ENCODE measurements at regions not wholly inside any gene's neighbourhood (a gene's known extent, or its start where the extent isn't known, plus 50 kb on each side); places are given as distances from the start of the nearest gene placed in this dataset.

DNA sequence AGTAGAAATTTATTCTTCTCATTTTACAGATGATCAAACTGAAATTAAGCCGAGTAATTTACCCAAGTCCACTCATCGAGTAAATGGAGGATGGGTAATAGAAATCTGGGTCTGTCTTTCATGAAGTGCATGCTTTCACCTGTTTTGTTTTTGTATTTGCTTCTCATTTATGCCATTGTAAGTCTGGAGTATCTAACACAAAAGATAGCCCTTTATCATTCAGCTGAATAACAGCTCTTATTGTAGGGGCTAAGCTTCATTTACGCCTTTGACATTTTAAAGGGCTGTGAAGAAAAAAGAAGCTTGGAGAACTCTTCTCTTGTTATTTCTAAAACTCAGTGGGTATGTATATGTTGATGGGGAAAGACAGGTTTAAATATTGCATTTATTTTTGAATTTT, 1196.2 kb upstream of the TENM4 start:
- TF ChIP-seq, protein P1, sequence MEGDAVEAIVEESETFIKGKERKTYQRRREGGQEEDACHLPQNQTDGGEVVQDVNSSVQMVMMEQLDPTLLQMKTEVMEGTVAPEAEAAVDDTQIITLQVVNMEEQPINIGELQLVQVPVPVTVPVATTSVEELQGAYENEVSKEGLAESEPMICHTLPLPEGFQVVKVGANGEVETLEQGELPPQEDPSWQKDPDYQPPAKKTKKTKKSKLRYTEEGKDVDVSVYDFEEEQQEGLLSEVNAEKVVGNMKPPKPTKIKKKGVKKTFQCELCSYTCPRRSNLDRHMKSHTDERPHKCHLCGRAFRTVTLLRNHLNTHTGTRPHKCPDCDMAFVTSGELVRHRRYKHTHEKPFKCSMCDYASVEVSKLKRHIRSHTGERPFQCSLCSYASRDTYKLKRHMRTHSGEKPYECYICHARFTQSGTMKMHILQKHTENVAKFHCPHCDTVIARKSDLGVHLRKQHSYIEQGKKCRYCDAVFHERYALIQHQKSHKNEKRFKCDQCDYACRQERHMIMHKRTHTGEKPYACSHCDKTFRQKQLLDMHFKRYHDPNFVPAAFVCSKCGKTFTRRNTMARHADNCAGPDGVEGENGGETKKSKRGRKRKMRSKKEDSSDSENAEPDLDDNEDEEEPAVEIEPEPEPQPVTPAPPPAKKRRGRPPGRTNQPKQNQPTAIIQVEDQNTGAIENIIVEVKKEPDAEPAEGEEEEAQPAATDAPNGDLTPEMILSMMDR (IDR thresholded peaks at IDR 0.05; ENCODE audit: low read depth, low read length, poor library complexity, severe bottlenecking), result no peak
- no peak for TF ChIP-seq EZH2phosphoT487 (IDR thresholded peaks at IDR 0.05; ENCODE audit: borderline replicate concordance, low read length)
